ENCODE measurements at regions not wholly inside any gene's neighbourhood (a gene's known extent, or its start where the extent isn't known, plus 50 kb on each side); places are given as distances from the start of the nearest gene placed in this dataset.

GRCh38 chr13:74978591-74978990 lies 503.4 kb downstream of the TBC1D4 start:
- TF ChIP-seq CTCF (IDR thresholded peaks at IDR 0.05) (no peak), EP300 (IDR thresholded peaks at IDR 0.05) (no peak)

Measured in gastroesophageal sphincter (tissue), 3 donors.